ACC112 (cell line): ENCODE measurements at regions not wholly inside any gene's neighbourhood (a gene's known extent, or its start where the extent isn't known, plus 50 kb on each side); places are given as distances from the start of the nearest gene placed in this dataset.
"Not testable (repeated sequence)": the region's sequence is repeated elsewhere in the genome, so short reads cannot be mapped to it uniquely, and the experiment has no call there.

Experiments
- H2AFZ ChIP-seq: fragments of 200-600 bp; sonication (generic); one replicate; pipeline ENCODE4 v1.6.0; 2017; ENCODE audit warnings: antibody characterized with exemption, low read length; ENCODE audit not compliant: unreplicated experiment
- H3K27ac ChIP-seq: fragments of 200-600 bp; sonication (generic); 2 replicates; pipeline ENCODE4 v1.5.1; 2014; ENCODE audit warnings: low read depth, mild to moderate bottlenecking, antibody characterized with exemption, low read length, moderate library complexity
- H3K27me3 ChIP-seq: fragments of 200-600 bp; sonication (generic); 2 replicates; pipeline ENCODE4 v1.6.1; 2014; ENCODE audit warnings: mild to moderate bottlenecking, antibody characterized with exemption, low read length, moderate library complexity, mixed read lengths; ENCODE audit not compliant: insufficient read depth
- H3K36me3 ChIP-seq: fragments of 200-600 bp; sonication (generic); 2 replicates; pipeline ENCODE4 v1.6.1; 2016; ENCODE audit warnings: mild to moderate bottlenecking, antibody characterized with exemption, low read length, moderate library complexity, mixed read lengths; ENCODE audit not compliant: insufficient read depth
- H3K4me1 ChIP-seq: fragments of 200-600 bp; sonication (generic); one replicate; pipeline ENCODE4 v1.6.1; 2016; ENCODE audit warnings: low read length, mixed read lengths; ENCODE audit not compliant: insufficient read depth, unreplicated experiment, control insufficient read depth
- H3K4me3 ChIP-seq: fragments of 200-600 bp; sonication (generic); 2 replicates; pipeline ENCODE4 v1.5.1; 2014; ENCODE audit warnings: mild to moderate bottlenecking, low read depth, low read length
- H3K79me2 ChIP-seq: fragments of 200-600 bp; sonication (generic); one replicate; pipeline ENCODE4 v1.6.0; 2016; ENCODE audit warnings: low read length; ENCODE audit not compliant: control insufficient read depth, unreplicated experiment, insufficient read depth

GRCh38 chr9:28135549-28135948 is 562.3 kb upstream of the C9orf72 start:
- H3K27ac ChIP-seq: no peak overlapping the region
- H3K36me3 ChIP-seq: no peaks in the 10 kb centered on the region
- no peaks in the 10 kb centered on the region for H3K27me3 ChIP-seq
- H3K4me3 ChIP-seq: no peak overlapping the region
- no peak overlapping the region for H2AFZ ChIP-seq
- H3K79me2 ChIP-seq: no peaks in the 10 kb centered on the region
- no peaks in the 10 kb centered on the region for H3K4me1 ChIP-seq

GRCh38 chr9:28136113-28136512 is 562.8 kb upstream of the C9orf72 start:
- Histone ChIP-seq H3K36me3 (no peaks in the 10 kb centered on the region), H3K27me3 (no peaks in the 10 kb centered on the region), H2AFZ (no peak overlapping the region), H3K4me3 (no peak overlapping the region), H3K4me1 (no peaks in the 10 kb centered on the region), H3K79me2 (no peaks in the 10 kb centered on the region), H3K27ac (no peak overlapping the region)

GRCh38 chr9:28147430-28147829 is 574.1 kb upstream of the C9orf72 start:
- not testable (repeated sequence) for H3K36me3 ChIP-seq, H3K79me2 ChIP-seq, H3K27me3 ChIP-seq, H3K27ac ChIP-seq, H2AFZ ChIP-seq, H3K4me3 ChIP-seq, H3K4me1 ChIP-seq

- not testable (repeated sequence) for H3K79me2 ChIP-seq, H3K4me1 ChIP-seq, H3K4me3 ChIP-seq, H3K27ac ChIP-seq, H3K27me3 ChIP-seq, H2AFZ ChIP-seq, H3K36me3 ChIP-seq
Observed at GRCh38 chr9:28147923-28148597, 574.8 kb upstream of the C9orf72 start.

- not testable (repeated sequence) for H2AFZ ChIP-seq, H3K36me3 ChIP-seq, H3K4me3 ChIP-seq, H3K27me3 ChIP-seq, H3K4me1 ChIP-seq, H3K27ac ChIP-seq, H3K79me2 ChIP-seq
Observed at GRCh38 chr9:28149361-28150050, 576.2 kb upstream of the C9orf72 start.

GRCh38 chr9:28155067-28155466 is 581.8 kb upstream of the C9orf72 start:
- H2AFZ ChIP-seq: no peak overlapping the region
- H3K4me3 ChIP-seq: no peak overlapping the region
- no peaks in the 10 kb centered on the region for H3K27me3 ChIP-seq
- no peak overlapping the region for H3K27ac ChIP-seq
- no peaks in the 10 kb centered on the region for H3K36me3 ChIP-seq
- no peaks in the 10 kb centered on the region for H3K79me2 ChIP-seq
- H3K4me1 ChIP-seq: no peaks in the 10 kb centered on the region

GRCh38 chr9:28155671-28156070 is 582.4 kb upstream of the C9orf72 start:
- H3K79me2 ChIP-seq: no peaks in the 10 kb centered on the region
- no peak overlapping the region for H3K27ac ChIP-seq

GRCh38 chr9:28158451-28158850 is 585.2 kb upstream of the C9orf72 start:
- H2AFZ ChIP-seq: no peak overlapping the region
- H3K27ac ChIP-seq: no peak overlapping the region
- H3K36me3 ChIP-seq: no peaks in the 10 kb centered on the region
- H3K79me2 ChIP-seq: no peaks in the 10 kb centered on the region
- H3K4me3 ChIP-seq: no peak overlapping the region
- H3K4me1 ChIP-seq: no peaks in the 10 kb centered on the region
- no peaks in the 10 kb centered on the region for H3K27me3 ChIP-seq

More at GRCh38 chr9:28155671-28156070, 582.4 kb upstream of the C9orf72 start:
- no peaks in the 10 kb centered on the region for H3K4me1 ChIP-seq
- no peak overlapping the region for H3K4me3 ChIP-seq
- H2AFZ ChIP-seq: no peak overlapping the region
- no peaks in the 10 kb centered on the region for H3K27me3 ChIP-seq
- no peaks in the 10 kb centered on the region for H3K36me3 ChIP-seq

GRCh38 chr9:28163619-28164018 is 590.3 kb upstream of the C9orf72 start:
- no peaks in the 10 kb centered on the region for H3K27me3 ChIP-seq
- H3K4me1 ChIP-seq: no peaks in the 10 kb centered on the region
- no peaks in the 10 kb centered on the region for H3K36me3 ChIP-seq
- no peak overlapping the region for H3K4me3 ChIP-seq
- no peak overlapping the region for H2AFZ ChIP-seq
- H3K27ac ChIP-seq: no peak overlapping the region
- H3K79me2 ChIP-seq: no peaks in the 10 kb centered on the region

- no peak overlapping the region for H3K4me3 ChIP-seq
- no peak overlapping the region for H3K27ac ChIP-seq
- H3K79me2 ChIP-seq: no peaks in the 10 kb centered on the region
- H3K36me3 ChIP-seq: no peaks in the 10 kb centered on the region
- H3K27me3 ChIP-seq: no peaks in the 10 kb centered on the region
- H2AFZ ChIP-seq: no peak overlapping the region
- H3K4me1 ChIP-seq: no peaks in the 10 kb centered on the region
Observed at GRCh38 chr9:28166179-28166578, 592.9 kb upstream of the C9orf72 start.

GRCh38 chr9:28177142-28177541 is 603.9 kb upstream of the C9orf72 start:
- H3K36me3 ChIP-seq: no peaks in the 10 kb centered on the region
- no peak overlapping the region for H3K27ac ChIP-seq
- H3K4me3 ChIP-seq: no peak overlapping the region
- no peaks in the 10 kb centered on the region for H3K27me3 ChIP-seq
- no peaks in the 10 kb centered on the region for H3K79me2 ChIP-seq
- no peaks in the 10 kb centered on the region for H3K4me1 ChIP-seq
- H2AFZ ChIP-seq: no peak overlapping the region
